K562 (cell line): ENCODE measurements at regions not wholly inside any gene's neighbourhood (a gene's known extent, or its start where the extent isn't known, plus 50 kb on each side); places are given as distances from the start of the nearest gene placed in this dataset.

Experiments
- ATAC-seq: fragments of 200-7000 bp; cut with Tn5 transposase; 3 replicates; pipeline ENCODE4 v1.9.1; 2020; ENCODE audit warnings: moderate library complexity
- BruUV-seq: library from RNA; stranded (reverse); fragments of 400-500 nt; replicated peaks from 2 replicates; lab custom pipeline; 2021; lab: Mats Ljungman, UMichigan
- CTCF ChIA-PET: fragments of 300-600 bp; formaldehyde crosslinking; extraction: SDS; loops from one replicate; lab custom pipeline; 2021; ENCODE audit warnings: low intra/inter-chr PET ratio; lab: Yijun Ruan, JAX
- POLR2A ChIA-PET: fragments of 300-600, 350-650 bp; sonication (Branson Sonifier 250); formaldehyde crosslinking; extraction: SDS; loops from one replicate; lab custom pipeline; 2021; ENCODE audit warnings: antibody characterized with exemption, inconsistent platforms; lab: Yijun Ruan, JAX
- DNase-seq, 4 experiments: peaks; one replicate each; pipeline versions ENCODE4 v3.0.0 to v3.0.0-alpha.2; 2011 to 2018; ENCODE audit warnings: low spot score in 3 of 4, mixed read lengths in 3 of 4; ENCODE audit errors: extremely low read depth in 1 of 4
- FAIRE-seq: peaks from 2 replicates; lab custom pipeline; 2011; peaks lifted over from hg19 to GRCh38; lab: Jason Lieb, UNC
- H2AFZ ChIP-seq: 2 replicates; pipeline ENCODE4 v1.6.0; 2011; ENCODE audit warnings: low read depth, low read length, control low read depth, inconsistent platforms
- H3K27ac ChIP-seq: fragments of 200-600 bp; 3 replicates; pipeline ENCODE4 v1.8.0; 2011; ENCODE audit warnings: low read depth, mild to moderate bottlenecking, control low read depth, inconsistent platforms, low read length, moderate library complexity, mixed read lengths; ENCODE audit errors: extremely low read depth
- H3K27me3 ChIP-seq, 2 experiments: fragments of 300-600 bp in 1 of 2; 2 replicates in 1 of 2; 3 replicates in 1 of 2; pipeline versions ENCODE4 v1.6.0 to v1.8.0; 2011; ENCODE audit warnings: inconsistent platforms in 2 of 2, low read length in 2 of 2, mild to moderate bottlenecking in 1 of 2, mixed read lengths in 1 of 2, moderate library complexity in 1 of 2; ENCODE audit not compliant: control insufficient read depth in 2 of 2, insufficient read depth in 2 of 2
- H3K36me3 ChIP-seq: fragments of 300-600 bp; 3 replicates; pipeline ENCODE4 v1.8.0; 2011; ENCODE audit warnings: mild to moderate bottlenecking, low read length, inconsistent platforms; ENCODE audit not compliant: control insufficient read depth, insufficient read depth
- H3K4me1 ChIP-seq, 2 experiments: fragments of 200-600 bp in 1 of 2; replicated peaks in 1 of 2; 2 replicates in 1 of 2; 3 replicates in 1 of 2; pipeline versions ENCODE4 v1.5.1 to v1.8.0; 2011; ENCODE audit warnings: inconsistent platforms in 2 of 2, low read length in 2 of 2, mild to moderate bottlenecking in 1 of 2, mixed read lengths in 1 of 2, moderate library complexity in 1 of 2; ENCODE audit not compliant: control insufficient read depth in 2 of 2, insufficient read depth in 2 of 2
- H3K4me2 ChIP-seq: 2 replicates; pipeline ENCODE4 v1.6.1; 2011; ENCODE audit warnings: low read length, control low read depth, inconsistent platforms, mixed read lengths; ENCODE audit not compliant: insufficient read depth
- H3K4me3 ChIP-seq: fragments of 200-600 bp; sonication (generic), shearing (Covaris generic); 2 replicates; pipeline ENCODE4 v1.5.1; 2016; ENCODE audit warnings: control low read depth, inconsistent platforms
- H3K79me2 ChIP-seq: fragments of 200-600 bp; 3 replicates; pipeline ENCODE4 v1.8.0; 2011; ENCODE audit warnings: low read length, inconsistent platforms; ENCODE audit not compliant: control insufficient read depth, insufficient read depth
- H3K9ac ChIP-seq, 2 experiments: 2 replicates each; pipeline versions ENCODE4 v1.6.0 to v1.6.1; 2011; ENCODE audit warnings: low read depth in 2 of 2, low read length in 2 of 2, control low read depth in 1 of 2, inconsistent platforms in 1 of 2, mild to moderate bottlenecking in 1 of 2, mixed read lengths in 1 of 2; ENCODE audit not compliant: insufficient read depth in 1 of 2
- H3K9me1 ChIP-seq: one replicate; pipeline ENCODE4 v1.6.0; 2011; ENCODE audit warnings: inconsistent platforms, mild to moderate bottlenecking, low read length, moderate library complexity; ENCODE audit not compliant: control insufficient read depth, insufficient read depth
- H3K9me3 ChIP-seq: replicated peaks from 2 replicates; pipeline ENCODE4 v1.5.1; 2011; ENCODE audit warnings: low read depth, low read length, inconsistent platforms; ENCODE audit not compliant: control insufficient read depth, insufficient read depth
- H4K20me1 ChIP-seq: replicated peaks from 2 replicates; pipeline ENCODE4 v1.6.1; 2011; ENCODE audit warnings: low read length, inconsistent platforms, mixed read lengths; ENCODE audit not compliant: control insufficient read depth, insufficient read depth
- GTF2F1 ChIP-seq: IDR thresholded peaks from 2 replicates; pipeline ENCODE4 v1.6.1; 2011; ENCODE audit warnings: low read depth, low read length, improper control_type of control experiment
- NFE2L1 ChIP-seq: fragments of 450-650 bp; IDR thresholded peaks from 2 replicates; pipeline ENCODE4 v1.6.1; 2016; ENCODE audit warnings: missing genetic modification characterization, low read depth, mild to moderate bottlenecking, missing compliant biosample characterization, moderate library complexity, borderline replicate concordance
- NFYB ChIP-seq: IDR thresholded peaks from 2 replicates; pipeline ENCODE4 v1.6.1; 2011; ENCODE audit warnings: mild to moderate bottlenecking, moderate library complexity; ENCODE audit not compliant: insufficient read length; ENCODE audit errors: extremely low read depth
- SMARCC2 ChIP-seq: fragments of 450-650 bp; IDR thresholded peaks from 2 replicates; pipeline ENCODE4 v1.6.1; 2017; ENCODE audit warnings: antibody characterized with exemption, moderate library complexity, mild to moderate bottlenecking, low read depth
- ZNF24 ChIP-seq: fragments of 450-650 bp; IDR thresholded peaks from 2 replicates; pipeline ENCODE4 v1.6.1; 2016
- ZNF696 ChIP-seq: fragments of 250-450 bp; sonication (Bioruptor Pico); conservative IDR thresholded peaks from 2 replicates; pipeline ENCODE4 v1.4.0; 2020; ENCODE audit warnings: mild to moderate bottlenecking, moderate library complexity
- ZNF707 ChIP-seq: fragments of 250-450 bp; sonication (Bioruptor Pico); conservative IDR thresholded peaks from 2 replicates; pipeline ENCODE4 v1.8.0; 2022; ENCODE audit warnings: inconsistent platforms, mild to moderate bottlenecking, moderate library complexity
- WGBS: fragments of 100-300 bp; shearing (Covaris generic); methylation state at CpG from one replicate; pipeline ENCODE4 v1.1.6; 2016; ENCODE audit warnings: low coverage, mixed read lengths; ENCODE audit not compliant: insufficient coverage; ENCODE audit errors: missing lambda C conversion rate; 5-methylcytosine and 5-hydroxymethylcytosine counted together
- in situ Hi-C: fragments of 300-500 bp; cut with MboI; formaldehyde crosslinking; loops from 4 replicates; pipeline ENCODE4 v1.15.0; 2018; ENCODE audit warnings: inconsistent platforms, mixed read lengths
- intact Hi-C: fragments of 100-400 bp; cut with micrococcal nuclease; formaldehyde crosslinking; loops from 2 replicates; pipeline ENCODE4 v1.14.2; 2022
- TF ChIP-seq, protein P1 (sequence below), 3 experiments: IDR thresholded peaks in 2 of 3; conservative IDR thresholded peaks in 1 of 3; 2 replicates each; pipeline ENCODE4 v1.5.1; 2011 to 2012; ENCODE audit warnings: low read length in 3 of 3, mild to moderate bottlenecking in 3 of 3, control low read depth in 2 of 3, improper control_type of control experiment in 1 of 3, inconsistent platforms in 1 of 3, low read depth in 1 of 3, mixed read lengths in 1 of 3, moderate library complexity in 1 of 3; ENCODE audit not compliant: insufficient read depth in 2 of 3

DNA sequence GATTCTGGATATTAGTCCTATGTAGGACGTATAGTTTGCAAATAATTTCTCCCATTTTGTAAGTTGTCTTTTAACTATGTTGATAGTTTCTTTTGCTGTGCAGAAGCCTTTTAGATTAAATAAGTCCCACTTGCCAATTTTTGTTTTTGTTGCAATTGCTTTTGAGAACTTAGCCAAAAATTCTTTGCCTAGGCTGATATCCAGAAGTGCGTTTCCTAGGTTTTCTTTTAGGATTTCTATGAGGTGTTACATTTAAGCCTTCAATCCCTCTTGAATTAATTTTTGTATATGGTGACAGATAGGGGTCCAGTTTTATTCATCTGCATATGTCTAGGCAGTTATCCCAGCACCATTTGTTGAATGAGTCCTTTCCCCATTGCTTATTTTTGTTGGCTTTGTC, 264.4 kb upstream of the OR4E1 start:
- Histone ChIP-seq H3K9me3 (no peaks in the 10 kb centered on the region), H3K36me3 (no peaks in the 10 kb centered on the region), H3K27me3 (no peaks in the 10 kb centered on the region), H3K4me1 (no peaks in the 10 kb centered on the region), H3K9ac (no peak overlapping the region), H4K20me1 (no peaks in the 10 kb centered on the region), H3K27ac (no peak overlapping the region), H3K9me1 (no peaks in the 10 kb centered on the region), H3K4me3 (no peak overlapping the region), H2AFZ (no peak overlapping the region), H3K4me2 (no peak overlapping the region), H3K79me2 (no peaks in the 10 kb centered on the region)
- ATAC-seq (no peak), FAIRE-seq (no peak), DNase-seq (no peak)
- in situ Hi-C loops, result no loop called here
- intact Hi-C loops, result no loop called here
- CTCF ChIA-PET, result no interaction called here
- no peak for TF ChIP-seq ZNF24
- TF ChIP-seq NFYB, result no peak
- TF ChIP-seq SMARCC2, result no peak
- no peak for TF ChIP-seq ZNF707 (CRISPR knock-in tag)
- no peak for TF ChIP-seq GTF2F1
- TF ChIP-seq ZNF696 (CRISPR knock-in tag), result no peak
- WGBS, result 0% methylated on average over 2 of the region's 2 CpGs
- POLR2A ChIA-PET, result no interaction called here
- BruUV-seq, result no TSS peak

DNA sequence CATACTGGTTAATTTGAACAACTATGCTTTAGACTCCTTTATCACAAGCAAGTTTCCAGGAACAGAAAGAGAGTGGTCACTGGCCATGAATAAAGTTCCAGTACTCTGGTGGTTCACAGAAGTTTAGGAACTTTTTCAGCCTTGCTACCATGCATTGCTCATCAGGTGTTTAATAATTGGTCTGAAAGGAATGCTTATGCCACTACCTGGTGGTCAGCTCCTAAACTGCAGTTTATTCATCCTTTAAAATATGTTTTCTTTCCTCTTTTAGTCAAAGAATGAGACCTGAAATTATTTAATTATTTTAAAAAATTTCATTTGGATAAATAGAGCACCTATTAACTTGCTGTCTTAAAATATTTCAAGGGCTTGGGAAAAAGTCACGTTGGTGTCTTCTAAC, 260.1 kb upstream of the OR4E1 start:
- intact Hi-C loops (no loop called here), in situ Hi-C loops (no loop called here)
- Histone ChIP-seq H3K27ac (no peak overlapping the region), H3K4me3 (no peak overlapping the region), H3K9me1 (no peaks in the 10 kb centered on the region), H3K4me1 (no peaks in the 10 kb centered on the region), H3K79me2 (no peaks in the 10 kb centered on the region), H2AFZ (no peak overlapping the region), H4K20me1 (no peaks in the 10 kb centered on the region), H3K9me3 (no peaks in the 10 kb centered on the region), H3K27me3 (no peaks in the 10 kb centered on the region), H3K4me2 (no peak overlapping the region), H3K9ac (no peak overlapping the region), H3K36me3 (no peaks in the 10 kb centered on the region)
- 0% methylated on average over 1 of the region's 1 CpG for WGBS
- no TSS peak for BruUV-seq
- no peak for DNase-seq
- ChIA-PET POLR2A (no interaction called here), CTCF (no interaction called here)
- ATAC-seq, result no peak
- no peak for TF ChIP-seq NFE2L1
- TF ChIP-seq, protein P1, sequence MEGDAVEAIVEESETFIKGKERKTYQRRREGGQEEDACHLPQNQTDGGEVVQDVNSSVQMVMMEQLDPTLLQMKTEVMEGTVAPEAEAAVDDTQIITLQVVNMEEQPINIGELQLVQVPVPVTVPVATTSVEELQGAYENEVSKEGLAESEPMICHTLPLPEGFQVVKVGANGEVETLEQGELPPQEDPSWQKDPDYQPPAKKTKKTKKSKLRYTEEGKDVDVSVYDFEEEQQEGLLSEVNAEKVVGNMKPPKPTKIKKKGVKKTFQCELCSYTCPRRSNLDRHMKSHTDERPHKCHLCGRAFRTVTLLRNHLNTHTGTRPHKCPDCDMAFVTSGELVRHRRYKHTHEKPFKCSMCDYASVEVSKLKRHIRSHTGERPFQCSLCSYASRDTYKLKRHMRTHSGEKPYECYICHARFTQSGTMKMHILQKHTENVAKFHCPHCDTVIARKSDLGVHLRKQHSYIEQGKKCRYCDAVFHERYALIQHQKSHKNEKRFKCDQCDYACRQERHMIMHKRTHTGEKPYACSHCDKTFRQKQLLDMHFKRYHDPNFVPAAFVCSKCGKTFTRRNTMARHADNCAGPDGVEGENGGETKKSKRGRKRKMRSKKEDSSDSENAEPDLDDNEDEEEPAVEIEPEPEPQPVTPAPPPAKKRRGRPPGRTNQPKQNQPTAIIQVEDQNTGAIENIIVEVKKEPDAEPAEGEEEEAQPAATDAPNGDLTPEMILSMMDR (IDR thresholded peaks at IDR 0.05 in 2 of 3, conservative IDR thresholded peaks at IDR 0.05 in 1 of 3; ENCODE audit: insufficient read depth in 2 of 3, low read depth in 1 of 3, low read length in 3 of 3), result peak in 1 of 3 experiments; percentile 13; a peak in 1 of 6 replicates
- no peak for FAIRE-seq
